Loucy (cell line): ENCODE measurements at regions not wholly inside any gene's neighbourhood (a gene's known extent, or its start where the extent isn't known, plus 50 kb on each side); places are given as distances from the start of the nearest gene placed in this dataset.

Source experiments
- H2AFZ ChIP-seq: fragments of 200-600 bp; sonication (generic); 2 replicates; pipeline ENCODE4 v1.6.0; 2016; ENCODE audit warnings: antibody characterized with exemption, mild to moderate bottlenecking, low read length, moderate library complexity
- H3F3A ChIP-seq: fragments of 200-600 bp; 2 replicates; pipeline ENCODE4 v1.6.0; 2016; ENCODE audit warnings: antibody characterized with exemption, low read depth, mild to moderate bottlenecking
- H3K27me3 ChIP-seq: fragments of 200-600 bp; sonication (generic); 2 replicates; pipeline ENCODE4 v1.6.1; 2014; ENCODE audit warnings: low read length, mild to moderate bottlenecking; ENCODE audit not compliant: insufficient read depth, poor library complexity, severe bottlenecking
- H3K36me3 ChIP-seq: fragments of 200-600 bp; sonication (generic); 2 replicates; pipeline ENCODE4 v1.6.1; 2016; ENCODE audit warnings: low read length; ENCODE audit not compliant: insufficient read depth
- H3K4me1 ChIP-seq: fragments of 200-600 bp; sonication (generic); 2 replicates; pipeline ENCODE4 v1.5.1; 2014; ENCODE audit warnings: low read length, mild to moderate bottlenecking; ENCODE audit not compliant: insufficient read depth, poor library complexity, severe bottlenecking
- H3K4me2 ChIP-seq: fragments of 200-600 bp; sonication (generic); 2 replicates; pipeline ENCODE4 v1.6.0; 2014; ENCODE audit warnings: antibody characterized with exemption, low read length, low read depth, mild to moderate bottlenecking; ENCODE audit not compliant: poor library complexity, severe bottlenecking
- H3K4me3 ChIP-seq: fragments of 200-600 bp; sonication (generic); 2 replicates; pipeline ENCODE4 v1.5.1; 2014; ENCODE audit warnings: low read length, mild to moderate bottlenecking, mixed read lengths; ENCODE audit not compliant: poor library complexity, severe bottlenecking
- H3K79me2 ChIP-seq: fragments of 200-600 bp; sonication (generic); 2 replicates; pipeline ENCODE4 v1.6.1; 2014; ENCODE audit warnings: low read length; ENCODE audit not compliant: insufficient read depth
- H3K9ac ChIP-seq: fragments of 200-600 bp; sonication (generic); 2 replicates; pipeline ENCODE4 v1.6.0; 2014; ENCODE audit warnings: mild to moderate bottlenecking, low read depth, low read length, moderate library complexity; ENCODE audit not compliant: poor library complexity, severe bottlenecking
- H3K9me2 ChIP-seq: fragments of 200-600 bp; sonication (generic); replicated peaks from 2 replicates; pipeline ENCODE4 v1.6.1; 2016; ENCODE audit warnings: low read depth, low read length, mixed read lengths
- H3K9me3 ChIP-seq: fragments of 200-600 bp; sonication (generic); 2 replicates; pipeline ENCODE4 v1.6.1; 2014; ENCODE audit warnings: mild to moderate bottlenecking, antibody characterized with exemption, low read length, low read depth; ENCODE audit not compliant: insufficient read depth
- H4K20me1 ChIP-seq: fragments of 200-600 bp; sonication (generic); 2 replicates; pipeline ENCODE4 v1.6.0; 2014; ENCODE audit warnings: antibody characterized with exemption, low read length, mild to moderate bottlenecking; ENCODE audit not compliant: insufficient read depth, poor library complexity, severe bottlenecking
- CTCF ChIP-seq: fragments of 200-600 bp; sonication (generic); conservative IDR thresholded peaks from 2 replicates; pipeline ENCODE4 v1.5.1; 2014; ENCODE audit warnings: mild to moderate bottlenecking, antibody characterized with exemption, low read length
- EZH2phosphoT487 ChIP-seq: fragments of 200-600 bp; IDR thresholded peaks from 2 replicates; pipeline ENCODE4 v1.6.1; 2018; ENCODE audit warnings: antibody characterized with exemption, mild to moderate bottlenecking, moderate library complexity, borderline replicate concordance

- no peaks in the 10 kb centered on the region for H3K4me1 ChIP-seq
- no peaks in the 10 kb centered on the region for H3K9me2 ChIP-seq
- no peaks in the 10 kb centered on the region for H3K36me3 ChIP-seq
- H2AFZ ChIP-seq = no peak overlapping the region
- no peaks in the 10 kb centered on the region for H3F3A ChIP-seq
- H4K20me1 ChIP-seq = no peaks in the 10 kb centered on the region
- TF ChIP-seq EZH2phosphoT487 (no peak), CTCF (no peak)
- no peaks in the 10 kb centered on the region for H3K79me2 ChIP-seq
- H3K9me3 ChIP-seq = no peaks in the 10 kb centered on the region
- no peak overlapping the region for H3K9ac ChIP-seq
- H3K4me2 ChIP-seq = no peak overlapping the region
- no peak overlapping the region for H3K4me3 ChIP-seq
- no peaks in the 10 kb centered on the region for H3K27me3 ChIP-seq
Observed at GRCh38 chr2:14524041-14524802, 108.3 kb upstream of the LRATD1 start.

- Histone ChIP-seq H3K9me2 (no peaks in the 10 kb centered on the region), H2AFZ (no peak overlapping the region), H3K4me2 (no peak overlapping the region), H3K4me3 (no peak overlapping the region), H3K9ac (no peak overlapping the region), H3K27me3 (no peaks in the 10 kb centered on the region), H3K9me3 (no peaks in the 10 kb centered on the region), H3F3A (no peaks in the 10 kb centered on the region), H3K4me1 (no peaks in the 10 kb centered on the region), H3K79me2 (no peaks in the 10 kb centered on the region), H4K20me1 (no peaks in the 10 kb centered on the region), H3K36me3 (no peaks in the 10 kb centered on the region)
- no peak for TF ChIP-seq CTCF
- no peak for TF ChIP-seq EZH2phosphoT487
Observed at GRCh38 chr2:14524803-14525080, 107.8 kb upstream of the LRATD1 start.

GRCh38 chr2:14530506-14530905 lies 102.0 kb upstream of the LRATD1 start:
- Histone ChIP-seq H3K4me2 (no peak overlapping the region), H3F3A (no peaks in the 10 kb centered on the region), H3K9ac (no peak overlapping the region), H3K79me2 (no peaks in the 10 kb centered on the region), H3K9me2 (no peaks in the 10 kb centered on the region), H3K27me3 (no peaks in the 10 kb centered on the region), H3K4me3 (no peak overlapping the region), H3K4me1 (no peaks in the 10 kb centered on the region), H4K20me1 (no peaks in the 10 kb centered on the region), H2AFZ (no peak overlapping the region), H3K36me3 (no peaks in the 10 kb centered on the region), H3K9me3 (no peaks in the 10 kb centered on the region)
- TF ChIP-seq EZH2phosphoT487 = no peak
- no peak for TF ChIP-seq CTCF
